CD14-positive monocyte (primary cell): ENCODE measurements at regions not wholly inside any gene's neighbourhood (a gene's known extent, or its start where the extent isn't known, plus 50 kb on each side); places are given as distances from the start of the nearest gene placed in this dataset.

Experiments used
- DNase-seq, 3 donors: peaks; one replicate each; pipeline ENCODE4 v3.0.0-alpha.2; 2011 to 2022
- H2AFZ ChIP-seq: 2 replicates; pipeline ENCODE4 v1.6.0; 2012; ENCODE audit warnings: mild to moderate bottlenecking, low read depth, low read length, inconsistent platforms; ENCODE audit not compliant: insufficient read depth, poor library complexity, severe bottlenecking
- H3K27ac ChIP-seq, 2 donors: 1 replicate in 1 of 2; 2 replicates in 1 of 2; pipeline ENCODE4 v1.5.1; 2012 to 2013; ENCODE audit warnings: low read length in 2 of 2, control low read depth in 1 of 2, inconsistent platforms in 1 of 2, low read depth in 1 of 2, mild to moderate bottlenecking in 1 of 2
- H3K27me3 ChIP-seq, 2 donors: one replicate each; pipeline versions ENCODE4 v1.6.0 to v1.6.1; 2011 to 2013; ENCODE audit warnings: low read length in 2 of 2; ENCODE audit not compliant: control insufficient read depth in 2 of 2, insufficient read depth in 2 of 2
- H3K36me3 ChIP-seq, 2 donors: replicated peaks in 1 of 2; 1 replicate in 1 of 2; 2 replicates in 1 of 2; pipeline versions ENCODE4 v1.5.1 to v1.6.1; 2012 to 2013; ENCODE audit warnings: low read length in 2 of 2, control low read depth in 1 of 2, inconsistent platforms in 1 of 2, mild to moderate bottlenecking in 1 of 2; ENCODE audit not compliant: insufficient read depth in 2 of 2, control insufficient read depth in 1 of 2
- H3K4me1 ChIP-seq, 2 donors: 1 replicate in 1 of 2; 2 replicates in 1 of 2; pipeline versions ENCODE4 v1.5.1 to v1.6.1; 2012 to 2013; ENCODE audit warnings: low read length in 2 of 2, control low read depth in 1 of 2, inconsistent platforms in 1 of 2, mild to moderate bottlenecking in 1 of 2, moderate library complexity in 1 of 2; ENCODE audit not compliant: insufficient read depth in 2 of 2, control insufficient read depth in 1 of 2
- H3K4me2 ChIP-seq: replicated peaks from 2 replicates; pipeline ENCODE3; 2012; ENCODE audit warnings: low read length, moderate library complexity, mild to moderate bottlenecking; ENCODE audit not compliant: poor library complexity, severe bottlenecking; ENCODE audit errors: extremely low read depth
- H3K4me3 ChIP-seq, 3 experiments: fragments of 200-600 bp in 1 of 3; sonication (generic) in 1 of 3; replicated peaks in 1 of 3; 1 replicate in 2 of 3; 2 replicates in 1 of 3; pipeline ENCODE4 v1.5.1; 2011 to 2013; ENCODE audit warnings: low read length in 3 of 3, mild to moderate bottlenecking in 3 of 3, control low read depth in 2 of 3, low read depth in 2 of 3, inconsistent platforms in 1 of 3, moderate library complexity in 1 of 3
- H3K79me2 ChIP-seq: 2 replicates; pipeline ENCODE4 v1.6.0; 2012; ENCODE audit warnings: mild to moderate bottlenecking, control low read depth, inconsistent platforms, low read length, moderate library complexity; ENCODE audit not compliant: insufficient read depth
- H3K9ac ChIP-seq: 2 replicates; pipeline ENCODE4 v1.6.0; 2017; ENCODE audit warnings: low read length, mild to moderate bottlenecking; ENCODE audit not compliant: insufficient read depth, poor library complexity, severe bottlenecking
- H3K9me3 ChIP-seq, 2 donors: replicated peaks in 1 of 2; 1 replicate in 1 of 2; 2 replicates in 1 of 2; pipeline versions ENCODE4 v1.5.1 to v1.6.1; 2012 to 2013; ENCODE audit warnings: low read length in 2 of 2, control low read depth in 1 of 2; ENCODE audit not compliant: control insufficient read depth in 1 of 2, insufficient read depth in 1 of 2
- H4K20me1 ChIP-seq: 2 replicates; pipeline ENCODE4 v1.6.0; 2012; ENCODE audit warnings: mild to moderate bottlenecking, low read length, control low read depth, moderate library complexity; ENCODE audit not compliant: insufficient read depth
- H3K27ac Mint-ChIP-seq, 7 donors: one replicate each; pipeline ENCODE4 v1.8.0; 2020; ENCODE audit warnings: mild to moderate bottlenecking in 7 of 7, mixed read lengths in 7 of 7, moderate library complexity in 6 of 7, inconsistent platforms in 2 of 7
- H3K27me3 Mint-ChIP-seq, 3 donors: one replicate each; pipeline ENCODE4 v1.8.0; 2021 to 2022; ENCODE audit warnings: low read depth in 3 of 3, mild to moderate bottlenecking in 3 of 3, mixed read lengths in 3 of 3, moderate library complexity in 3 of 3, inconsistent platforms in 1 of 3
- H3K36me3 Mint-ChIP-seq, 2 donors: one replicate each; pipeline ENCODE4 v1.8.0; 2020; ENCODE audit warnings: mixed read lengths in 2 of 2, inconsistent platforms in 1 of 2, mild to moderate bottlenecking in 1 of 2
- H3K4me1 Mint-ChIP-seq: one replicate; pipeline ENCODE4 v1.8.0; 2020; ENCODE audit warnings: mild to moderate bottlenecking, mixed read lengths
- H3K4me3 Mint-ChIP-seq, 2 donors: one replicate each; pipeline ENCODE4 v1.8.0; 2020; ENCODE audit warnings: mild to moderate bottlenecking in 2 of 2, mixed read lengths in 2 of 2, moderate library complexity in 1 of 2
- H3K9me3 Mint-ChIP-seq, 7 donors: one replicate each; pipeline ENCODE4 v1.8.0; 2020 to 2022; ENCODE audit warnings: mixed read lengths in 7 of 7, mild to moderate bottlenecking in 6 of 7, moderate library complexity in 6 of 7, inconsistent platforms in 2 of 7
- CTCF ChIP-seq: fragments of 200-600 bp; IDR thresholded peaks from one replicate; pipeline ENCODE4 v1.8.0; 2022; ENCODE audit warnings: antibody characterized with exemption, mild to moderate bottlenecking
- WGBS: methylation state at CpG from one replicate; pipeline ENCODE4 v1.1.5; 2013; ENCODE audit warnings: missing lambda C conversion rate; ENCODE audit not compliant: insufficient coverage; 5-methylcytosine and 5-hydroxymethylcytosine counted together
- intact Hi-C, 2 donors: fragments of 100-400 bp; cut with micrococcal nuclease; formaldehyde crosslinking; loops; one replicate each; pipeline versions ENCODE4 v1.15.0 to v1.15.1; 2023

- no peak for TF ChIP-seq CTCF
- Mint-ChIP-seq H3K4me1 (no peaks in the 10 kb centered on the region), H3K36me3 (no peaks in the 10 kb centered on the region), H3K4me3 (no peak overlapping the region), H3K9me3 (peaks cover 0 to 5% (median 0%) of the 10 kb centered on the region in 7 donors), H3K27ac (no peak overlapping the region), H3K27me3 (no peaks in the 10 kb centered on the region)
- Histone ChIP-seq H3K9ac (no peak overlapping the region), H2AFZ (no peak overlapping the region), H3K4me1 (no peaks in the 10 kb centered on the region), H3K27ac (no peak overlapping the region), H3K27me3 (no peaks in the 10 kb centered on the region), H3K36me3 (no peaks in the 10 kb centered on the region), H4K20me1 (no peaks in the 10 kb centered on the region), H3K4me3 (no peak overlapping the region), H3K79me2 (no peaks in the 10 kb centered on the region), H3K9me3 (peaks cover 0 to 4% of the 10 kb centered on the region in 2 donors), H3K4me2 (no peak overlapping the region)
- intact Hi-C loops = no loop called here
- DNase-seq = no peak
Measured at GRCh38 chr14:28344381-28344780, 422.2 kb upstream of the FOXG1 start.

- Mint-ChIP-seq H3K4me3 (no peak overlapping the region), H3K36me3 (no peaks in the 10 kb centered on the region), H3K27me3 (no peaks in the 10 kb centered on the region), H3K9me3 (peaks cover 0 to 5% (median 0%) of the 10 kb centered on the region in 7 donors), H3K27ac (no peak overlapping the region), H3K4me1 (no peaks in the 10 kb centered on the region)
- Histone ChIP-seq H3K27ac (no peak overlapping the region), H3K4me1 (no peaks in the 10 kb centered on the region), H2AFZ (no peak overlapping the region), H3K79me2 (no peaks in the 10 kb centered on the region), H3K4me3 (no peak overlapping the region), H3K9me3 (peaks cover 0 to 4% of the 10 kb centered on the region in 2 donors), H3K36me3 (no peaks in the 10 kb centered on the region), H3K9ac (no peak overlapping the region), H3K4me2 (no peak overlapping the region), H3K27me3 (no peaks in the 10 kb centered on the region), H4K20me1 (no peaks in the 10 kb centered on the region)
- no CpG with 5 or more reads among the region's 5 CpGs for WGBS
- intact Hi-C loops = no loop called here
- DNase-seq = no peak
- TF ChIP-seq CTCF = no peak
Measured at GRCh38 chr14:28348797-28349196, 417.8 kb upstream of the FOXG1 start.
